ENCODE measurements at regions not wholly inside any gene's neighbourhood (a gene's known extent, or its start where the extent isn't known, plus 50 kb on each side); places are given as distances from the start of the nearest gene placed in this dataset.

DNA sequence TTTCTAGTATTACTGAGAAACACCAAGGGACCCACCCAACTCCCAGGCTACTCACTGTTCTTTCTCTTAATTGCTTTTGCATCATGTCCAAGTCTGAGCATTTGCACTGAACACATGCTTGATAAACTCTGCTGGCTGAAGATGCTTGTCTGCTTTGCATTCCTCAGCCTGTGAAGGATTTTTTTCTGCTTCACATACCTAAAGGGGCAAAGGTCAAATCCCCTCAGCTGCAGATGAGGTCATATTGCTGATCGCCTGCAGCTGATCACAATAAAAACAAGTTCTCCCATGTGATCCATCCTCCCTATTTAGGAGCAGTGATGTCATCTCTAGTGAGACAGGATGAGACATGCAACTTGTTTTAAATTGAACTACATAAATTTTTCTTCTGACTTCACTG is 84.6 kb upstream of the DCBLD2 start:
- TF ChIP-seq, protein P1, sequence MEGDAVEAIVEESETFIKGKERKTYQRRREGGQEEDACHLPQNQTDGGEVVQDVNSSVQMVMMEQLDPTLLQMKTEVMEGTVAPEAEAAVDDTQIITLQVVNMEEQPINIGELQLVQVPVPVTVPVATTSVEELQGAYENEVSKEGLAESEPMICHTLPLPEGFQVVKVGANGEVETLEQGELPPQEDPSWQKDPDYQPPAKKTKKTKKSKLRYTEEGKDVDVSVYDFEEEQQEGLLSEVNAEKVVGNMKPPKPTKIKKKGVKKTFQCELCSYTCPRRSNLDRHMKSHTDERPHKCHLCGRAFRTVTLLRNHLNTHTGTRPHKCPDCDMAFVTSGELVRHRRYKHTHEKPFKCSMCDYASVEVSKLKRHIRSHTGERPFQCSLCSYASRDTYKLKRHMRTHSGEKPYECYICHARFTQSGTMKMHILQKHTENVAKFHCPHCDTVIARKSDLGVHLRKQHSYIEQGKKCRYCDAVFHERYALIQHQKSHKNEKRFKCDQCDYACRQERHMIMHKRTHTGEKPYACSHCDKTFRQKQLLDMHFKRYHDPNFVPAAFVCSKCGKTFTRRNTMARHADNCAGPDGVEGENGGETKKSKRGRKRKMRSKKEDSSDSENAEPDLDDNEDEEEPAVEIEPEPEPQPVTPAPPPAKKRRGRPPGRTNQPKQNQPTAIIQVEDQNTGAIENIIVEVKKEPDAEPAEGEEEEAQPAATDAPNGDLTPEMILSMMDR (IDR thresholded peaks at IDR 0.05; ENCODE audit: insufficient read depth, low read depth, low read length): no peak
- no peak for TF ChIP-seq EZH2 (IDR thresholded peaks at IDR 0.05; ENCODE audit: insufficient read depth, low read length)
